ENCODE measurements at regions not wholly inside any gene's neighbourhood (a gene's known extent, or its start where the extent isn't known, plus 50 kb on each side); places are given as distances from the start of the nearest gene placed in this dataset.

DNA sequence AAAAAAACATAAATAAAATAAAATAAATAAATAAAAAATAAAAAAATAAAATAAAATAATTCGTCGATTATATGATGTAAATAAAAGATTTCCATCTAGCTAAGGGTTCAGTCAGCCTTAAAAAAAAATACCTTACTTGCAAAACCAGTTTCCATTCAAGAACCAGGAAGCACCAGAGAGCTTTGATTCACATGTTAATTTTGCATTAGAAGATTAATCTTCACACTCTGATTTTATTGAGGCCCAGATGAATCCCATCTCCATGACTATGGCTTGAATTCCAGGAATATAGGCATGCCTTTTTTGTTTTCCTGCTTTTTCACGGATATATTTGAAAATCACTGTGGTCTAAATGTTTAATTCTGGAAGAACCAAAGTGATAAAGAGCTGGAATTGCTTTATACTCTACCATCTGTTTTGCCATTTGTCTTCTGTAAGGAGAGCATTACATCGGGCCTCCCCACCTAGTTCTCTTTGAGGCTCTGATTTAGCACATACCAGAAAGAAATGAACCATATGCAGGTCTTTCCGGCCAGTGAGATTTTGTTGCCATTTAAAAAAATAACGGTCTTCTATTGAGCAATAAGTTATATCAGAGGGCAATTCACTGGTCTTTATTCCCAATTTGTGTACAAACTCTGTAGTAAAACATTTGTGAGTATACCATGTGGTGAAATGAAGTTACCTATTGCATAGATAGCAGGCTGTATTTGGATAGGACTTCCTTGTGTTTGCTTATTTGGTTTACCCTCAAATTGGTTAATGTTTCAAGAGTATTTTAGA lies 175.5 kb downstream of the AEBP2 start:
- TF ChIP-seq, protein P1, sequence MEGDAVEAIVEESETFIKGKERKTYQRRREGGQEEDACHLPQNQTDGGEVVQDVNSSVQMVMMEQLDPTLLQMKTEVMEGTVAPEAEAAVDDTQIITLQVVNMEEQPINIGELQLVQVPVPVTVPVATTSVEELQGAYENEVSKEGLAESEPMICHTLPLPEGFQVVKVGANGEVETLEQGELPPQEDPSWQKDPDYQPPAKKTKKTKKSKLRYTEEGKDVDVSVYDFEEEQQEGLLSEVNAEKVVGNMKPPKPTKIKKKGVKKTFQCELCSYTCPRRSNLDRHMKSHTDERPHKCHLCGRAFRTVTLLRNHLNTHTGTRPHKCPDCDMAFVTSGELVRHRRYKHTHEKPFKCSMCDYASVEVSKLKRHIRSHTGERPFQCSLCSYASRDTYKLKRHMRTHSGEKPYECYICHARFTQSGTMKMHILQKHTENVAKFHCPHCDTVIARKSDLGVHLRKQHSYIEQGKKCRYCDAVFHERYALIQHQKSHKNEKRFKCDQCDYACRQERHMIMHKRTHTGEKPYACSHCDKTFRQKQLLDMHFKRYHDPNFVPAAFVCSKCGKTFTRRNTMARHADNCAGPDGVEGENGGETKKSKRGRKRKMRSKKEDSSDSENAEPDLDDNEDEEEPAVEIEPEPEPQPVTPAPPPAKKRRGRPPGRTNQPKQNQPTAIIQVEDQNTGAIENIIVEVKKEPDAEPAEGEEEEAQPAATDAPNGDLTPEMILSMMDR (conservative IDR thresholded peaks at IDR 0.05; ENCODE audit: low read depth, low read length): no peak
- TF ChIP-seq CEBPB (IDR thresholded peaks at IDR 0.05; ENCODE audit: low read depth, low read length) (no peak), POLR2A (IDR thresholded peaks at IDR 0.05; ENCODE audit: low read depth, low read length) (no peak), MAFK (IDR thresholded peaks at IDR 0.05; ENCODE audit: low read depth, low read length) (no peak), RFX5 (IDR thresholded peaks at IDR 0.05; ENCODE audit: low read depth, low read length) (no peak), MXI1 (IDR thresholded peaks at IDR 0.05; ENCODE audit: borderline replicate concordance, low read depth, low read length) (no peak)
- TF ChIP-seq, protein P2, sequence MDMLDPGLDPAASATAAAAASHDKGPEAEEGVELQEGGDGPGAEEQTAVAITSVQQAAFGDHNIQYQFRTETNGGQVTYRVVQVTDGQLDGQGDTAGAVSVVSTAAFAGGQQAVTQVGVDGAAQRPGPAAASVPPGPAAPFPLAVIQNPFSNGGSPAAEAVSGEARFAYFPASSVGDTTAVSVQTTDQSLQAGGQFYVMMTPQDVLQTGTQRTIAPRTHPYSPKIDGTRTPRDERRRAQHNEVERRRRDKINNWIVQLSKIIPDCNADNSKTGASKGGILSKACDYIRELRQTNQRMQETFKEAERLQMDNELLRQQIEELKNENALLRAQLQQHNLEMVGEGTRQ (IDR thresholded peaks at IDR 0.05; ENCODE audit: low read depth, low read length): no peak
